Dermis microvascular lymphatic vessel endothelial cell (primary cell): ENCODE measurements at regions not wholly inside any gene's neighbourhood (a gene's known extent, or its start where the extent isn't known, plus 50 kb on each side); places are given as distances from the start of the nearest gene placed in this dataset.
"Not testable (repeated sequence)": the region's sequence is repeated elsewhere in the genome, so short reads cannot be mapped to it uniquely, and the experiment has no call there.

Experiments used
- DNase-seq, 2 donors: peaks; one replicate each; pipeline versions ENCODE4 v3.0.0 to v3.0.0-alpha.2; 2010; ENCODE audit warnings: low read depth in 2 of 2

DNA sequence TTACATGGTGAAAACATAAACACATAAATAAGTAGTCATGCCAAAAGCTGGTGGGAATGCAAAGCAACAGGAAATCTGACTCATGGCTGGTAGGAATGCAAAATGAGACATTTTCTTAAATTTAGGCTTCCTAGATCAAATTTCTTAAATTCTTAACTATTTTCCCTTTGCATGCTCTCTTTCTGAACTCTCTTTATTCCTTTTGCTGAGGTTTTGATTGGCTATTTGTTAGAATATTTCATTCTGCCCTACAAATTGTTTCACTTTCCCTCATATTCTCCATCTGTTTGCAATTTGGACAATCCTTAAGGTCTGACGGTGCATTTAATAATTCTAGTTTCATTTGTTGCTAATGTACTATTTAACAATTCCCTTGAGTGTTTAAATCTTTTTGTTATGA, 437.5 kb upstream of the RGS17 start:
- DNase-seq = peak in 1 of 2 donors; percentile 45

DNA sequence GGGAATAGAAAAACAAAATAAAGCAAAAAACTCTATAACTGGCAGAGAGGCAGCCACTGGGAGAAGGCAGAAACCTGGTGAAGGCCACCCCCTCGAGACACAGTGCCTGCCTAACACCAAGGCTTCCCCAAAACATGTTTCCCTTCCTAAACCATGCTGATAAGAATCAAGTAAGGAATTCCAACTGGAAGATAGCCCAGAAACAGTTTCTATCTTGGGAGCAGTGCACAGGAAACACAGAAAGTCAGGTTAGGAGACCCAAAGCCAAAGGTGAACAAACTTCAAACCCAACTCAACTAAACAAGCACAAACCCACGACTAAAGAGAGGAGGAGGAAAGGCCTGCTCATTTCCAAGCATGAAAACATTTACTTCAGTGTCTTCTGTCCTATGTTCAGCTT, 433.7 kb upstream of the RGS17 start:
- DNase-seq = peak in 1 of 2 donors; percentile 63

DNA sequence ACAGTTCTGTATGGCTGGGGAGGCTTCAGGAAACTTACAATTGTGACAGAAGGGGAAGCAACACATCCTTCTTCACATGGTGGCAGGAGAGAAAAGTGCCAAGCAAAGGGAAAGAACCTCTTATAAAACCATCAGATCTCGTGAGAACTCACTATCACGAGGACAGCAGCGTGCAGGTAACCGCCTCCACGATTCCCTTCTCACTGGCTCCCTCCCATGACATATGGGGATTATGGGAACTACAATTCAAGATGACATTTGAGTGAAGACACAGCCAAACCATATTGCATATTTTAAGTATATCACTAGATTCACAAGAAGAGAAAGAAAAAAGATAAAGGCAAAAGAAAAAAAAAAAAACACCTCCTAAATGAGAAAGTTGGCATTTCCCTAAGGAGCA, 431.9 kb upstream of the RGS17 start:
- DNase-seq = no peak

DNA sequence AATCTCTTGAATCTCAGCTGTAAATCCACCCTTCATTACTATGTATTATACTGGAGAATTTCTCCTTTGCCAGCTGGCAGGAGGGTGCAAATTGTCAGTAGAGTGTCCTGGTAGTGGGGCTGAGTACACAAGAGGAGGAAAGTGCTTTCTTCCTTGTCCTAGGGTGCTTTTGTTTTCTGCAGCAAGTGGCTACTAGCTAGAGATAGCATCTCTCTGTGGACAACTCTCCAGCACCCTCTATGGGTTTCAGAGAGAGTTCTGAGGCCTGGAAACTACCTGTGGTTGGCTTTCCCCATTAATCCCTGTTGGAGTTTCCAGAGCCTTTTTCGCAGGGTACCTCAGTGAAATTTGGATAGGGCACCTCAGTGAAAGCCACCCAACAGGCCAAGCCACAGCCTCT, 422.5 kb upstream of the RGS17 start:
- peak in 1 of 2 donors; percentile 5 for DNase-seq

- no peak for DNase-seq
Observed at GRCh38 chr6:153539602-153540001, 408.5 kb upstream of the RGS17 start.

- no peak for DNase-seq
Observed at GRCh38 chr6:153538491-153538890, 407.4 kb upstream of the RGS17 start.

DNA sequence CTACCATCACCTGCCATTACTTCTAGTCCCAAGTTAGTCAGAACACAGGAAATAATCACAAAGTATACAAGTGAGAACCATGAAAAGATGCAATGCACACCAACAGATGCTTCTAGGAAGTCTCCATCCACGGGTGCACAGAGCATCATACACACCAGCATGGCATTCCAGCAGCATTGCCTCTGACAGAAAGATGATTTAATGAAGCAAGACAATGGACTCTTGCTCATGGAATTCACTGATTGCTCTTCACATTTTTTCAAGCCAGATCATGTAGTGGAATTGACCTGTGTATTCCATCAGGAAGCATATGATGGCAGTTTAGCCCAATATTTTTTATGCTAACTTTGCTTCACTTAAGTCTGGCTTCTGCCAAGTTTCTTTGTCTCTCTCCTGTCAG, 406.3 kb upstream of the RGS17 start:
- DNase-seq = no peak

DNA sequence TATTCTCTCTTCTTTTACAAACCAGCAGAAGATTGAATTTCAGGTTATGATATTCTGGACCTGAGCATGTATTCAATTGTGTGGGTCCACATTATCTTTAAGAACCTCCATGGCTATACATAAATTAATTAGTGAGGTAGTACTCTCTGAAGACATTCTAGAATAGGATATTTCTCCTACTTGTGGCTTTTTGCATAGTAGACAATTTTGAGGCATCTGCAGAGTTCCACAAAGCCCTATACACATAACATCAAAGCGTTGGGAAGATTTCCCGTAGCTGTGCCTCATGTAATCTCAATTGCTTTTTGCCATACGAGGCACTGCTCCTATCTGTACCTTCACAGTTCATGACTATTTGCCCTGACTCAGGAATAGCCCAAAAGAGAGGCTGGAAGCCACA, 395.4 kb upstream of the RGS17 start:
- DNase-seq = no peak

DNA sequence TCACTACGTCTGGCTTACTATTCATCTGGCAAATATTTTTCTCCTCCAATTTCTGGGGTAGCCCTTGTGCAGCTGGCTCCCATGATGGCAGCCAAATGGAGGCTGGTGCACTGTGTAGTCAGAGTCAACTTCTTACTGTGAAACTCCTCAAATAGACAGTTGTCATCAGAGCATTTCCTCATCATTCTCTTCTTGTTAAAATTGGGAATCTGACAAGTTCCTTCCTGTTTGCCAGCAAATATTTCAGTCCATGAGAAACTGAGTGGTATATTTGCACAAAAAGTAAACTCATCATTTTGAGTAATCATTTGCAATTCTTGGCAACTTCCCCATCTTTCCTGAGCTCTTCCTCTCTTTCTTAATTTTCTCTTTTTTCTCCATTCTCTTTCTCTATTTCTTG, 394.9 kb upstream of the RGS17 start:
- no peak for DNase-seq

DNA sequence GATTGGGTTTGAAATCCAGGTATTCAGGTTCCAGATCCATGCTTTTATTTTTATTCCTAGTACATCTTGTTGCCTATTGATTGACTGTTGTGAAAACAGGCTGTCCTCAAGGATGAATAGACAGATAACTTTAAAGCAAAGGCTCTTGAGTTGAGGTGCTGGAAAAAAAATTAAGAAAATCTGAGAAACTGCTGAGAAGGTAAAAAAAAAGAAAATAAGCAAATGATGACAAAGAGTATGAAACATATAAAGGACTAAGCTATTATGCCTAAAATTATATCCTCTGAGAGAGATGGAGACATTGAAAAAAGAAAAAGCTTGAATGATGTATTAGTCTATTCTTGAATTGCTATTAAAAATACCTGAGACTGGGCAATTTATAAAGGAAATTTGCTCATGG, 392.3 kb upstream of the RGS17 start:
- no peak for DNase-seq

DNA sequence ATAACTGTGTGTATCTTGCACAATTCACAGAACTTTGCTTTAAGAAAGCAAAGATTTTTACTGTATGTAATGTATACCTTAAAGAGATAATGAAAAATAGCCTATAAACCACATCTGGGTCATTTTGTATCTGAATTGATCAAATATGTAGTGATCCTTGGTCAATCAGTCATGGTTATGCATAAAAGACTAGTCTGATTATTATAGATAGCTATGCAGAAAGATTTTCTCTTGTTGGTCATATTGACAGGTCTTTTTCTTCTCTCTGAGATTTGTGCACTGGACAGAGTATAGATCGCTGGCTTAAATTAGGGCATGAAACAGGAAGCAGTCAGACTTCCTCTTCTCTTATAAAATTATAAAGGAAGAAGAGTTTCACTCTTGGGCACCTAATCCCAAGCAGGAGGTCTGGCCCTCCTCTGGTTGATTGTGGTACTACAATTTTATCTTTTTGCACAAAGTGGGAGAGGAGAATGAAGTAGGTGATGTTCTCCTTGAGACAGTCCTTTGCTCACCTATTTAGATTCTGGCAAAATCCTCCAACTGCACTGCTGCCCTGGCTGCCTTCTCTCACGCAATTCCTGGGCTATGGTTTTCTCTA, 380.9 kb upstream of the RGS17 start:
- DNase-seq = peak; percentile 1 to 29

DNA sequence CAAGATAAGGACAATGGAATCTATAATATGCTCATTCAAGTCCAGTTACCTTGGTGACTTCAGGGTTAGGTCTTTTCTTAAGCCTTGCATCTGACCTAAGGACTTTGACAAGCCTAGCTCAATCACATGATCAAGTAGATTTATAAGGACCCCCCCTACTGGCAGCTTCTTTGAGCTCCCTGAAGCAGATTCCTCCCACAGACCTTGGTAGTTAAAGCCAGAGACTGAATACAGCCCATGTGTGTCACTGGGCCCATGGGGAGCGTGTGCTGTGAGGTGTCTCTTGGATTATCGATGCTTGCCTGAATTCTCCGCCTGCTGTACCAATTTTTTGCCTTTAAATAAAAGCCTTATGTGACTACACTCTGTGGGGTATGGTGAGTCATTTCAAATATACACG, 372.7 kb upstream of the RGS17 start:
- no peak for DNase-seq

- DNase-seq = no peak
Observed at GRCh38 chr6:153493501-153493900, 362.4 kb upstream of the RGS17 start.

- DNase-seq = no peak
Observed at GRCh38 chr6:153489479-153489878, 358.4 kb upstream of the RGS17 start.

DNA sequence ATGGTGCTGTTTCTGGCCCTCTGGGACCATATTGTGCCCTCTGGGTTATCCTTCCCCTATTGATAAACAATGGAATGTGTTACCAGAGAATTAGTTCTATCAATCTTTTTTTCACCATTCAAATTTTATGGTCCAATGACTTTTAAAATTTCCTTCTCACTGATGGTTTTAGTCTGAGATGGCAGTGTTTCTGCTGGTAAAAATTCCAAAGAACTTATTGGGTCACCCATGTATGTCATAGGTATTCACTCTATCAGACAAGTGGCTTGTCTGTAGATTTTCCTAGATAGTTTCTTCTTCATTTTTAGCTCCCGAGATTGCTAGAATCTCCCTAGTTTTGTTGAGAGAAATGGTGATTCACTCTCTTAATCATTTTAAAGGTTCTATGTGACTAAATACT, 357.2 kb upstream of the RGS17 start:
- no peak for DNase-seq

GRCh38 chr6:153485072-153485471, 354.0 kb upstream of the RGS17 start:
- DNase-seq = no peak

DNA sequence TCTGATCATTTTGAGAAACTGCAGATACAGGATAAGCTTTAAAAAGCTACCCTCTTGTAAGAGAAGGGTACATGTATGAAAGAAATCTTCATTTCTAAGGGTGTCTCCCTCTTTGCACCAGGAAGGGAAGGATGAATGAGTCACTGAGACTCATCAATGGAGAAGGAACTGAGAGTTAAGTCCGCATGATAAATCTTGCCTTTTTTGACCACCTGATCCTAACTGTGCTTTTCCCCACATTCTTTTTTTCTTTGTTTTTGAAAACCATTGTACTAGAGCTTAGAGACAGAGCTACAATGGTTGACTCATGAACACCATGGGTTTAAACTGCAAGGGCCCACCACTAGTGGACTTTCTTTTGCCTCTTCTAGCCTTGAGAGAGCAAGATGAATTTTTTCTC, 353.0 kb upstream of the RGS17 start:
- DNase-seq = no peak

GRCh38 chr6:153476243-153476642, 345.2 kb upstream of the RGS17 start:
- no peak for DNase-seq

DNA sequence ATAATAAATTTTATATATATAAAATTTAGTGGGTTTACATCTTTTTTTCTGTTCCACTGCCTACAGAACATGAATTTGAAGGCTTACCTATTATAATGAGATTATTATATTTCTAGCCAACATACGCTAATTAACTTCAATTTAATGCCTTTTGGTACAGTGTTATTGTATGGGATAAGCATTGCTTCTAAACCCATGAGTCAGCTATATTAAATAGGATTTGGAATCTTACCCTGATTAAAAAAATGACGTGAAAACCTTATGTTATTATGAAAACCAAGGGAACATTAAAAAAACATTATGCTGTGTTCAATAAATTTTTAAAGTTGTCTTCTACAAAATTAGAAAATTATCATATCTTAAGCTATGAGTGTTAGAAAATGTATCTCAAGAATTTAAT, 334.0 kb upstream of the RGS17 start:
- DNase-seq = no peak

GRCh38 chr6:153449279-153449678, 318.2 kb upstream of the RGS17 start:
- no peak for DNase-seq

GRCh38 chr6:153442749-153443148, 311.7 kb upstream of the RGS17 start:
- not testable (repeated sequence) for DNase-seq

- no peak for DNase-seq
Observed at GRCh38 chr6:153442096-153442495, 311.0 kb upstream of the RGS17 start.

- DNase-seq = no peak
Observed at GRCh38 chr6:153437193-153437592, 306.1 kb upstream of the RGS17 start.

DNA sequence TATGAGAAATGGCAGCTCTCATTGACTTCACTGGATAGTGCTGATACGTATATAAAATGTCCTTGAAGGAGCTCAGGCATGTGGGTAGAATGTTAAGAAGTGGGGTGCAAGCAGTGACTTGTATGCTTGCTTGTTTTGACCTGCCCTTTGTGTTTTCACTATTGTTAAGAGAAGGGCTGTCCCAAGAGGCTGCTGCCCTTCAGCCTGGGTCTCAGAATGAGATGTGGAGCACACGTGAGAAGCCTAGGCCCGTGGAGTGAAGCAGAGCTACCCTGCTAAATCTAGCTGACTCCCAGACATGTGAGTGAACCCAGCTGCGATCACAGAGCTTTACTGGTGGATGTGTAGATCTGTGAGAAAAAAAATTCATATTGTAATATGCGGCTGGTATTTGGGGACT, 305.3 kb upstream of the RGS17 start:
- no peak for DNase-seq
